SH-SY5Y (cell line): ENCODE measurements at regions not wholly inside any gene's neighbourhood (a gene's known extent, or its start where the extent isn't known, plus 50 kb on each side); places are given as distances from the start of the nearest gene placed in this dataset.

ENCODE experiments used
- GATA2 ChIP-seq: IDR thresholded peaks from 2 replicates; pipeline ENCODE4 v1.6.1; 2011; ENCODE audit warnings: mild to moderate bottlenecking, low read depth, low read length
- GATA3 ChIP-seq: IDR thresholded peaks from 2 replicates; pipeline ENCODE4 v1.6.1; 2011; ENCODE audit warnings: low read depth, mild to moderate bottlenecking, low read length, moderate library complexity

DNA sequence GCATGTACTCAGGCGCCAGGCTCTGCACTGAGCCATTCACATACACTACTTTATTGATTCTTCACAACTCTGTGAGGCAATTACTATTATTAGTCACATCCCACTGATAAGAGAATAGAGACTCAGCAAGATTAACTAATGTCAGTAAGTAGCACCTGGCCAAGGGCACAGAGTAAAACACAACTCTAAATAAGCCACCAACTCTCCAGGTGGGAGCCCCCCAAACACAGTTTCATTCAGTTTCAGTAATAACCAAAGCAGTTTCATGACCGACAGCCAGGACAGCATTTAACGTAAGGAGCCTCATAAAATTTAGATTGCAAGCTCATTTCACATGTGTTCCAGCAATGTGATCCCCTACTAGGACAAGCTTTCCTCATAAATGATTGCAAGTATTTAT is 323.1 kb upstream of the CCDC196 start:
- no peak for TF ChIP-seq GATA2
- no peak for TF ChIP-seq GATA3
